ENCODE measurements at regions not wholly inside any gene's neighbourhood (a gene's known extent, or its start where the extent isn't known, plus 50 kb on each side); places are given as distances from the start of the nearest gene placed in this dataset.

DNA sequence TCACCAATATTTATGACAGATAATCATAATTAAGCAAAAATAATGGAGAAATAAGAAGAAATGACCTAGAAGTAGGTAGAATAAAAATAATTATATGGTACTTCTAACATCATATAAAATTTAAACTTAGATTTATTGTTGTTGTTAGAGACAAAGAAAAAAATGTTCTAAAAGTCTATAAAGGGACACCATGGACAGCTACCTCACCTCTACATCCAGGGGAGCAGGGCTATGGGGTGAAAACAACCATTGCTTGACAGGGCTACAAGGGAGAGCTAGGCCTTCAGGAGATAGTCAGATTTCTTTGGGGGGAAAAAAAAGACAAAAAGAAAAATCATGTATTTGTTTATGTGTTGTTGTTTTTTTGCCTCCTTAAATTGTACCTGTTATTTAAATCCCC lies 841.9 kb downstream of the VGLL3 start:
- no peak overlapping the region for H3K4me3 Mint-ChIP-seq
- TF ChIP-seq, protein P1, sequence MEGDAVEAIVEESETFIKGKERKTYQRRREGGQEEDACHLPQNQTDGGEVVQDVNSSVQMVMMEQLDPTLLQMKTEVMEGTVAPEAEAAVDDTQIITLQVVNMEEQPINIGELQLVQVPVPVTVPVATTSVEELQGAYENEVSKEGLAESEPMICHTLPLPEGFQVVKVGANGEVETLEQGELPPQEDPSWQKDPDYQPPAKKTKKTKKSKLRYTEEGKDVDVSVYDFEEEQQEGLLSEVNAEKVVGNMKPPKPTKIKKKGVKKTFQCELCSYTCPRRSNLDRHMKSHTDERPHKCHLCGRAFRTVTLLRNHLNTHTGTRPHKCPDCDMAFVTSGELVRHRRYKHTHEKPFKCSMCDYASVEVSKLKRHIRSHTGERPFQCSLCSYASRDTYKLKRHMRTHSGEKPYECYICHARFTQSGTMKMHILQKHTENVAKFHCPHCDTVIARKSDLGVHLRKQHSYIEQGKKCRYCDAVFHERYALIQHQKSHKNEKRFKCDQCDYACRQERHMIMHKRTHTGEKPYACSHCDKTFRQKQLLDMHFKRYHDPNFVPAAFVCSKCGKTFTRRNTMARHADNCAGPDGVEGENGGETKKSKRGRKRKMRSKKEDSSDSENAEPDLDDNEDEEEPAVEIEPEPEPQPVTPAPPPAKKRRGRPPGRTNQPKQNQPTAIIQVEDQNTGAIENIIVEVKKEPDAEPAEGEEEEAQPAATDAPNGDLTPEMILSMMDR (IDR thresholded peaks at IDR 0.05) = no peak
- Histone ChIP-seq H3K36me3 (ENCODE audit: insufficient read depth, low read length) (no peaks in the 10 kb centered on the region), H3K27me3 (ENCODE audit: control insufficient read depth in 1 of 2, insufficient read depth in 2 of 2, low read length in 2 of 2) (no peaks in the 10 kb centered on the region), H3K9me3 (ENCODE audit: control insufficient read depth in 1 of 2, insufficient read depth in 1 of 2, low read length in 2 of 2) (no peaks in the 10 kb centered on the region), H3K4me1 (ENCODE audit: insufficient read depth, low read length) (no peaks in the 10 kb centered on the region), H3K4me3 (ENCODE audit: low read length) (no peak overlapping the region), H3K27ac (ENCODE audit: low read depth in 1 of 2, low read length in 2 of 2) (no peak overlapping the region)
- H3K27ac Mint-ChIP-seq = no peak overlapping the region
- ChIA-PET POLR2A (no interaction called here), CTCF (no interaction called here)
- H3K36me3 Mint-ChIP-seq (ENCODE audit: low read depth) = no peaks in the 10 kb centered on the region
- no peaks in the 10 kb centered on the region for H3K27me3 Mint-ChIP-seq
- no peaks in the 10 kb centered on the region for H3K4me1 Mint-ChIP-seq (ENCODE audit: low read depth)
- DNase-seq (no peak), ATAC-seq (ENCODE audit: poor library complexity) (no peak)
- H3K9me3 Mint-ChIP-seq = peaks cover 12% of the 10 kb centered on the region
- intact Hi-C loops (cut with DNase I, micrococcal nuclease) = no loop called here

DNA sequence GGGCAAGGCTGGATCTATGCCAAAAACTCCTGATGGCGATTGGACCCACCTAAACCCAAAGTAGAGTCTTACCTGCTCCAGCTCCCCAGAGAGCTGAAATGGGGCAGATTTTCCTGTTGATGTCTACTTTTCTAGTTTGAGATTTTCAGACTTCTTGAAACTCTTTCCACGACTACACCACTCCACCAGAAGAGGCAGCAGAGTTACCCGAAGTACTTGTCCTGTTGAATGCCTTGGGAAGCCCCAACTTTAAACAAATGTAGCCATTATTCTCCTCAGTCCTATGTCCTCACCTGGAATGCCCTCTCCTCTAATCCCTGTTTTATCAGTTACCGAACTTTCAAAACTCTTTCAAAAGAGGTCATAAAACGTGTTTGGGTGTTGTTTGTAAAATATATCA lies 843.8 kb downstream of the VGLL3 start:
- Histone ChIP-seq H3K27me3 (ENCODE audit: control insufficient read depth in 1 of 2, insufficient read depth in 2 of 2, low read length in 2 of 2) (no peaks in the 10 kb centered on the region), H3K4me3 (ENCODE audit: low read length) (no peak overlapping the region), H3K27ac (ENCODE audit: low read depth in 1 of 2, low read length in 2 of 2) (no peak overlapping the region), H3K36me3 (ENCODE audit: insufficient read depth, low read length) (no peaks in the 10 kb centered on the region), H3K9me3 (ENCODE audit: control insufficient read depth in 1 of 2, insufficient read depth in 1 of 2, low read length in 2 of 2) (no peaks in the 10 kb centered on the region), H3K4me1 (ENCODE audit: insufficient read depth, low read length) (no peaks in the 10 kb centered on the region)
- Mint-ChIP-seq H3K9me3 (peaks cover 7% of the 10 kb centered on the region), H3K4me1 (ENCODE audit: low read depth) (no peaks in the 10 kb centered on the region), H3K4me3 (no peak overlapping the region), H3K27ac (no peak overlapping the region), H3K36me3 (ENCODE audit: low read depth) (no peaks in the 10 kb centered on the region), H3K27me3 (no peaks in the 10 kb centered on the region)
- intact Hi-C loops (cut with DNase I, micrococcal nuclease) = no loop called here
- ATAC-seq (ENCODE audit: poor library complexity) = no peak
- TF ChIP-seq, protein P1 (IDR thresholded peaks at IDR 0.05) = no peak
- no peak for DNase-seq
- ChIA-PET CTCF (no interaction called here), POLR2A (no interaction called here)

DNA sequence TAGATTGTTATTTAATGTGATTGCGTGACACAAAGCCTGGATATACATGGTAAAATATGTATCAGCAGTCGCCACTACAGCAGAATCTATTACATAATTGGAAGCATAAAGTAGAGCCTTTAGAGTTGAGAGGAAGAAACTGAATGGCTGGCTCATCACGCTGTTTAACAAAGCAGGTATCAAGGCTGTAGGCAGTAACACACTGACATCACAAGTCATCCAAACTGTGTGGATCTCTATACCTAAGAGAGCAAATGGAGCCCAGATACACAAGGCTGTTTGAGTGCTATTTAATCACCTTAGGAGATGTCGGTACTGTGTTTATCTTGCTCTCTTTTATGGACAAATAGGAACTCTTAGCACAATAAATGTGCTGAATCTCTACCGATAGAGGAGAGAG lies 864.4 kb downstream of the VGLL3 start:
- intact Hi-C loops (cut with DNase I, micrococcal nuclease) = no loop called here
- H3K4me3 ChIP-seq (ENCODE audit: low read length) = no peak overlapping the region
- ChIA-PET CTCF (no interaction called here), POLR2A (no interaction called here)
- TF ChIP-seq, protein P1 (IDR thresholded peaks at IDR 0.05) = no peak
- H3K27ac Mint-ChIP-seq = no peak overlapping the region
- no peak for ATAC-seq (ENCODE audit: poor library complexity)
- H3K4me1 Mint-ChIP-seq (ENCODE audit: low read depth) = no peaks in the 10 kb centered on the region
- H3K36me3 Mint-ChIP-seq (ENCODE audit: low read depth) = no peaks in the 10 kb centered on the region
- no peak overlapping the region for H3K4me3 Mint-ChIP-seq
- no peaks in the 10 kb centered on the region for H3K27me3 Mint-ChIP-seq
- H3K9me3 ChIP-seq (ENCODE audit: control insufficient read depth in 1 of 2, insufficient read depth in 1 of 2, low read length in 2 of 2) = no peaks in the 10 kb centered on the region
- no peaks in the 10 kb centered on the region for H3K4me1 ChIP-seq (ENCODE audit: insufficient read depth, low read length)
- H3K36me3 ChIP-seq (ENCODE audit: insufficient read depth, low read length) = no peaks in the 10 kb centered on the region
- H3K27me3 ChIP-seq (ENCODE audit: control insufficient read depth in 1 of 2, insufficient read depth in 2 of 2, low read length in 2 of 2) = no peaks in the 10 kb centered on the region
- H3K27ac ChIP-seq (ENCODE audit: low read depth in 1 of 2, low read length in 2 of 2) = no peak overlapping the region
- DNase-seq = no peak
- H3K9me3 Mint-ChIP-seq = peaks cover 2% of the 10 kb centered on the region

Data from CD4-positive, alpha-beta T cell (primary cell).